Activated CD8-positive, alpha-beta memory T cell treated with anti-CD3 and anti-CD28 coated beads, Interleukin-2, amount 10 ng/mL, durations not matched to agents 7 days and 5 days (primary cell): ENCODE measurements at regions not wholly inside any gene's neighbourhood (a gene's known extent, or its start where the extent isn't known, plus 50 kb on each side); places are given as distances from the start of the nearest gene placed in this dataset.
"Not testable (repeated sequence)": the region's sequence is repeated elsewhere in the genome, so short reads cannot be mapped to it uniquely, and the experiment has no call there.

Experiments used
- ATAC-seq: fragments of 150-1000 bp; cut with Tn5 transposase; one replicate; pipeline ENCODE4 v1.10.0; 2021; ENCODE audit warnings: moderate library complexity
- CTCF ChIA-PET: fragments of 350-600 bp; sonication (Branson Sonifier 250); formaldehyde crosslinking; loops from one replicate; lab custom pipeline; 2021; ENCODE audit warnings: antibody characterized with exemption; lab: Charles Lee
- DNase-seq: peaks from one replicate; pipeline ENCODE4 v3.0.0-alpha.2; 2020
- H3K27ac Mint-ChIP-seq: one replicate; pipeline ENCODE4 v1.8.0; 2021; ENCODE audit warnings: mild to moderate bottlenecking, mixed read lengths
- H3K27me3 Mint-ChIP-seq: one replicate; pipeline ENCODE4 v1.8.0; 2021; ENCODE audit warnings: mixed read lengths
- H3K36me3 Mint-ChIP-seq: one replicate; pipeline ENCODE4 v1.8.0; 2021; ENCODE audit warnings: mild to moderate bottlenecking, mixed read lengths
- H3K4me1 Mint-ChIP-seq: one replicate; pipeline ENCODE4 v1.8.0; 2021; ENCODE audit warnings: mixed read lengths
- H3K4me3 Mint-ChIP-seq: one replicate; pipeline ENCODE4 v1.8.0; 2021; ENCODE audit warnings: mild to moderate bottlenecking, moderate library complexity, mixed read lengths
- H3K9me3 Mint-ChIP-seq: one replicate; pipeline ENCODE4 v1.8.0; 2022; ENCODE audit warnings: low read depth, mixed read lengths

DNA sequence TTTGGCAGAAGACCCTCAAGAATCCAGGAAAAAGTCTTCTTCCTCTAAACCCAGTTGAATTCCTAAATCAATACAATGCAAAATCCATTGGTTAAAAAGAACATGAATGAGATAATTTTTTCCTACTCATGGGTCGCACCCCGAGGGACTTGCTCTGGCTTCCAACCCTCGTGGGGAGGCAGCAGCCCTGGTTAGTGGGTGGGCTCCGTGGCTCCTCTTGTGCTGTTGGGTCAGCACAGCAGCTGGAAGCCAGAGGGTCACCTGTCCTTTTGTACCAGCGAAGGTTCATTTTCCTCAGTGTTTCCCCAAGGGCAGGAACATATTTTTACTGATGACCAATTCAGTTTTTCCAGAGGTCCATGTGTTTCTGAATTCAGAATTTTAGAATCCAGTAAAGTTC lies 120.6 kb upstream of the S1PR3 start:
- no peak for DNase-seq
- Mint-ChIP-seq H3K4me3 (no peak overlapping the region), H3K36me3 (no peaks in the 10 kb centered on the region), H3K4me1 (no peaks in the 10 kb centered on the region), H3K27me3 (peaks cover 13% of the 10 kb centered on the region), H3K27ac (no peak overlapping the region), H3K9me3 (peaks cover 3% of the 10 kb centered on the region)
- CTCF ChIA-PET: no interaction called here
- ATAC-seq: no peak

GRCh38 chr9:88871669-88872068 lies 119.6 kb upstream of the S1PR3 start:
- H3K27ac Mint-ChIP-seq: no peak overlapping the region
- no peaks in the 10 kb centered on the region for H3K36me3 Mint-ChIP-seq
- ATAC-seq: no peak
- H3K9me3 Mint-ChIP-seq: peaks cover 3% of the 10 kb centered on the region
- no peak for DNase-seq
- H3K4me3 Mint-ChIP-seq: no peak overlapping the region
- no peaks in the 10 kb centered on the region for H3K4me1 Mint-ChIP-seq
- peaks cover 13% of the 10 kb centered on the region for H3K27me3 Mint-ChIP-seq
- CTCF ChIA-PET: no interaction called here

- no peak overlapping the region for H3K4me3 Mint-ChIP-seq
- CTCF ChIA-PET: no interaction called here
- no peak overlapping the region for H3K27ac Mint-ChIP-seq
- ATAC-seq (no peak), DNase-seq (no peak)
- no peaks in the 10 kb centered on the region for H3K36me3 Mint-ChIP-seq
- peaks cover 13% of the 10 kb centered on the region for H3K27me3 Mint-ChIP-seq
- no peaks in the 10 kb centered on the region for H3K4me1 Mint-ChIP-seq
- peaks cover 3% of the 10 kb centered on the region for H3K9me3 Mint-ChIP-seq
These were observed 118.9 kb upstream of the S1PR3 start for GRCh38 chr9:88872192-88872946.

GRCh38 chr9:88873635-88874034 lies 117.6 kb upstream of the S1PR3 start:
- Mint-ChIP-seq H3K27ac (no peak overlapping the region), H3K27me3 (peaks cover 13% of the 10 kb centered on the region), H3K36me3 (no peaks in the 10 kb centered on the region), H3K4me3 (no peak overlapping the region), H3K4me1 (no peaks in the 10 kb centered on the region), H3K9me3 (peaks cover 3% of the 10 kb centered on the region)
- ATAC-seq: no peak
- no peak for DNase-seq
- CTCF ChIA-PET: no interaction called here

GRCh38 chr9:88874391-88874790 lies 116.9 kb upstream of the S1PR3 start:
- Mint-ChIP-seq H3K4me1 (no peaks in the 10 kb centered on the region), H3K27ac (no peak overlapping the region), H3K36me3 (no peaks in the 10 kb centered on the region), H3K9me3 (peaks cover under 1% of the 10 kb centered on the region), H3K27me3 (peaks cover 11% of the 10 kb centered on the region), H3K4me3 (no peak overlapping the region)
- no peak for ATAC-seq
- CTCF ChIA-PET: no interaction called here
- DNase-seq: no peak

DNA sequence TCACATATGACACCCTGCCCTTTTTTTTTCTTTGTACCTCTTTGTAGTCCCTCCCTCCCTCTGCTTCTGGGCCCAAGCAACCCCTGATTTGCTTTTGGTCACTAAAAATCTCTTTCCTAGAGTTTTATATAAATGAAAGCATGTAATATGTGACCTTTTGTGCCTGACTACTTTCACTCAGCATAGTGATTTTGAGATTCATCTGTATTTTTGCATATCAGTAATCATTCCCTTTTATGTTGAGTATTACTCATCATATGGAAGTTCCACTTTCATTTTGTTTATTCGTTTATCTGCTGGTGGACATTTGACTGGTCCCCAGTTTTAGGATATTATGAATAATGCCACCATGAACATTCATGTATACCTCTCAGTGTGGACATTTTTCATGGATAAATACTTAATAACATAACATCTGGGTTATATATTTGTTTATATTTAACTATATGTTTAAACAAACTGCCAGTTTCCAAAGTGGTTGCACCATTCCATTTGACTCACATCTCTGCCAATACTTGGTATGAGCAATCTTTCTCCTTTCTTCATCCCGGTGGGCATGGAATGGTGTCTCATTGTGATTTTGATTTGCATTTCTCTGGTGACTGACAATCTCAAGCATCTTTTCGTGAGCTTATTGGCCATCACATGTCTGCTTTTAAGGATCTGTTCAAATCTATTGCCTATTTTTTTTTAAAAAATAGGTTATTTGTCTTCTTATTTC lies 115.7 kb upstream of the S1PR3 start:
- DNase-seq: no peak
- H3K27ac Mint-ChIP-seq: no peak overlapping the region
- H3K27me3 Mint-ChIP-seq: peaks cover 8% of the 10 kb centered on the region
- no peak overlapping the region for H3K4me3 Mint-ChIP-seq
- H3K9me3 Mint-ChIP-seq: no peaks in the 10 kb centered on the region
- CTCF ChIA-PET: no interaction called here
- ATAC-seq: no peak
- H3K36me3 Mint-ChIP-seq: no peaks in the 10 kb centered on the region
- no peaks in the 10 kb centered on the region for H3K4me1 Mint-ChIP-seq

- Mint-ChIP-seq H3K4me1 (no peaks in the 10 kb centered on the region), H3K4me3 (no peak overlapping the region), H3K27ac (no peak overlapping the region)
These were observed 111.1 kb upstream of the S1PR3 start for GRCh38 chr9:88880199-88880598.

GRCh38 chr9:88884291-88884690 lies 107.0 kb upstream of the S1PR3 start:
- H3K4me1 Mint-ChIP-seq, H3K27me3 Mint-ChIP-seq, H3K4me3 Mint-ChIP-seq, H3K36me3 Mint-ChIP-seq, CTCF ChIA-PET, ATAC-seq, H3K9me3 Mint-ChIP-seq, DNase-seq, H3K27ac Mint-ChIP-seq: not testable (repeated sequence)

More at GRCh38 chr9:88880199-88880598, 111.1 kb upstream of the S1PR3 start:
- DNase-seq (no peak), ATAC-seq (no peak)
- Mint-ChIP-seq H3K9me3 (no peaks in the 10 kb centered on the region), H3K27me3 (peaks cover 3% of the 10 kb centered on the region), H3K36me3 (no peaks in the 10 kb centered on the region)
- CTCF ChIA-PET: no interaction called here

DNA sequence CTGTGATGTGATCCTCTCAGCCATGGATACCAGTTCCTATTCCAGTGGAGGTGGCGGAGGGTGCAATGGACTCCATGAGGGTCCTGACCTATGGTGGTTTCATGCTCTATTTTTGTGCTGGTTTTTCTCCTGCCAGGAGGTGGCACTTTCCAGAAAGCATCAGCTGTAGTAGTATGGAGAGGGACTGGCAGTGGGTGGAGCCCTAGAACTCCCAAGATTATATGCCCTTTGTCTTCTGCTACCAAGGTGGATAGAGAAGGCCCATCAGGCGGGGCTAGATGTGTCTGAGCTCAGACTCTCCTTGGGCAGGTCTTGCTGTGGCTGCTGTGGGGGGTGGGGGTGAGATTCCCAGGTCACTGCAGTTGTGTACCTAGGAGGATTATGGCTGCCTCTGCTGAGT lies 104.5 kb upstream of the S1PR3 start:
- DNase-seq, H3K27ac Mint-ChIP-seq, H3K9me3 Mint-ChIP-seq, CTCF ChIA-PET, H3K27me3 Mint-ChIP-seq, H3K4me1 Mint-ChIP-seq, H3K36me3 Mint-ChIP-seq, H3K4me3 Mint-ChIP-seq, ATAC-seq: not testable (repeated sequence)

DNA sequence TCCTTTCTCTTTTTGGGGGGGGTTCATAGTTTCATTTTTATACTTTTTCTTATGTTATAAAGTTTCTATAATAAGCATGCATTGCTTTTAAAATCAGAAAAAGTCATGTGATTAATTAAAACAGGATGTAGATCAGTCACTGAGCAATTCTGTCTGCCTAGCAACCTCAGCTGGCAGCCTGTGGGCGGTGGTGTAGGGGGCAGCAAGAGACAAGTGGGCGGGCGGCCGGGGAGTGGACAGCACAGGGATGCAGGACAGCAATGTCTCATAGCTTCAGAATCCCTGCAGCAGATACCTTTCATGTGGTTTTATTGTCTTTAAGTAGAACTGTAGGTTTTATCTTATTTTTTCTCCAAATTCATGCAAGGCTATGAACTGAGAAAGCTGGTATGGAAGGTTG lies 101.9 kb upstream of the S1PR3 start:
- no peaks in the 10 kb centered on the region for H3K36me3 Mint-ChIP-seq
- no peak for DNase-seq
- CTCF ChIA-PET: no interaction called here
- H3K9me3 Mint-ChIP-seq: no peaks in the 10 kb centered on the region
- H3K4me3 Mint-ChIP-seq: no peak overlapping the region
- H3K4me1 Mint-ChIP-seq: peaks cover 5% of the 10 kb centered on the region
- H3K27me3 Mint-ChIP-seq: peaks cover 11% of the 10 kb centered on the region
- no peak overlapping the region for H3K27ac Mint-ChIP-seq
- no peak for ATAC-seq

DNA sequence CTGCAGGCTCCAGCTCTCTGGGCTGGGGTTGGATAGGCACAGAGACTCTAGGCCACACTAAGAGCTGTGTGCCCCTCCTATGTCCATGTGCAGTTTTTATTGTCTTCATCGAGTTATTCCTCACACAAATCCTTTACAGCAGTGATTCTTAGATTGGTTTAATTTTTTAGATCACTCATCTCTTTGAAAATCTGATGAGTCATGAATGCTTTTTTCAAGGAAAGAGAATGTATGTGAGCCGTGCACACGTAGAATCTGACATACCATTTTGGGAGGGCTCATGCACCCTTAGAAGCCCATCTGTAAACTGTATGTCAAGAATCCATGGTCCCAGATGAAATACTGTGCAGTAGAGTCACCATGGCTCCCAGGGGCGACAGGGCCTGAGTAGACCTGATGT lies 100.7 kb upstream of the S1PR3 start:
- CTCF ChIA-PET: no interaction called here
- H3K27ac Mint-ChIP-seq: no peak overlapping the region

DNA sequence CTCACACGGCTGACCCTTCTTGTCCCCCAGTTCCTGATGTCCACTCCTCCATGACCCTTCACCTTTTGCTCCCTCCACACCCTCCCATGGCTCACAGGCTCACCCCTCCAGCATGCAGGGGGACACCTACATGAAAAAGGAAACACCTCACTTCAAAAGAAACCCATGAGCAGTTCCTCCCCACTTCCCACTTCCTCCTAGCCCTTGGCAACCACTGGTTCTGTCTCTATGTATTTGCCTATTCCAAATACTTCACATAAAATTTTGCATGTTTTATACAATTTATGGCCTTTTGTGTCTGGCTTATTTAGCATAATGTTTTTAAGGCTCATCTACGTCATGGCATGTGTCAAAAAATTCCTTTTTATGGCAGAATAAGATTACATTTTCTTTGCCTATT lies 100.2 kb upstream of the S1PR3 start:
- DNase-seq (no peak), ATAC-seq (no peak)
- Mint-ChIP-seq H3K27me3 (peaks cover 20% of the 10 kb centered on the region), H3K9me3 (no peaks in the 10 kb centered on the region), H3K4me3 (no peak overlapping the region), H3K36me3 (no peaks in the 10 kb centered on the region), H3K4me1 (peaks cover 5% of the 10 kb centered on the region), H3K27ac (no peak overlapping the region)
- CTCF ChIA-PET: no interaction called here

More for the DNA sequence above, 100.7 kb upstream of the S1PR3 start:
- no peak for DNase-seq
- Mint-ChIP-seq H3K4me1 (peaks cover 5% of the 10 kb centered on the region), H3K36me3 (no peaks in the 10 kb centered on the region), H3K27me3 (peaks cover 17% of the 10 kb centered on the region), H3K4me3 (no peak overlapping the region), H3K9me3 (no peaks in the 10 kb centered on the region)
- ATAC-seq: no peak

- Mint-ChIP-seq H3K27ac (no peak overlapping the region), H3K9me3 (no peaks in the 10 kb centered on the region), H3K4me3 (no peak overlapping the region), H3K4me1 (peaks cover 5% of the 10 kb centered on the region), H3K36me3 (no peaks in the 10 kb centered on the region), H3K27me3 (peaks cover 23% of the 10 kb centered on the region)
- ATAC-seq (no peak), DNase-seq (no peak)
- CTCF ChIA-PET: no interaction called here
These were observed 98.5 kb upstream of the S1PR3 start for GRCh38 chr9:88892724-88893123.

DNA sequence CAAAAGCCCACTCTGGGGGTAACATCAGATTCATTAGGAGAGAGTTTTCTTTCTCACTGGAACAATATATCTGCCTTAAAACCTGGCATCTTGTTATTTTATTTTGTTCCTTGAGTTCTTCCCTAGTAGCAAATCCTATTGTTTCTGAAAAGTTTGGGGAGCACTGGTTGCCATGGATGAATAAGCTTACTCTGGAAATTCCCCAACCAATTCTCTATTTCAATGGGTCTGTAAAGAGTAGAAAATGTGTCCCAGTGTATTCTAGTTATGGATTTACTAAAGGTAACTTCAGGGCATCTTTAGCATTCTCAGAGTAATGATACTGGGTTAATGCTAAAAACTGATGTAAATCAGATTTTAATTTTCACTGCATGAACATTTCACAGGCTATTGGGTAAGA lies 94.2 kb upstream of the S1PR3 start:
- no peak overlapping the region for H3K27ac Mint-ChIP-seq
- CTCF ChIA-PET: no interaction called here
- H3K9me3 Mint-ChIP-seq: no peaks in the 10 kb centered on the region
- no peak overlapping the region for H3K4me3 Mint-ChIP-seq
- DNase-seq: no peak
- peaks cover 36% of the 10 kb centered on the region for H3K27me3 Mint-ChIP-seq
- H3K4me1 Mint-ChIP-seq: no peaks in the 10 kb centered on the region
- H3K36me3 Mint-ChIP-seq: no peaks in the 10 kb centered on the region
- ATAC-seq: no peak
